SK-N-SH treated with all-trans-retinoic acid at 6 μM for 48 hours (cell line): ENCODE measurements at regions not wholly inside any gene's neighbourhood (a gene's known extent, or its start where the extent isn't known, plus 50 kb on each side); places are given as distances from the start of the nearest gene placed in this dataset.

Experiments used
- ARNTL ChIP-seq: fragments of 450-650 bp; formaldehyde crosslinking; IDR thresholded peaks from 2 replicates; pipeline ENCODE4 v1.5.0; 2020; ENCODE audit warnings: low read depth, mild to moderate bottlenecking, moderate library complexity, borderline replicate concordance
- BACH2 ChIP-seq: fragments of 250-450 bp; sonication (Bioruptor Pico); IDR thresholded peaks from 2 replicates; pipeline ENCODE4 v1.9.0; 2021; ENCODE audit warnings: mild to moderate bottlenecking, borderline replicate concordance
- CSDC2 ChIP-seq: fragments of 250-450 bp; sonication (Bioruptor Pico); IDR thresholded peaks from 2 replicates; pipeline ENCODE4 v1.5.0; 2020; ENCODE audit warnings: mild to moderate bottlenecking, moderate library complexity
- PATZ1 ChIP-seq: fragments of 250-450 bp; sonication (Bioruptor Pico); IDR thresholded peaks from 2 replicates; pipeline ENCODE4 v1.8.0; 2020; ENCODE audit warnings: mild to moderate bottlenecking, moderate library complexity, borderline replicate concordance
- PPARA ChIP-seq: fragments of 250-450 bp; sonication (Bioruptor Pico); IDR thresholded peaks from 2 replicates; pipeline ENCODE4 v1.5.0; 2020; ENCODE audit warnings: mild to moderate bottlenecking, borderline replicate concordance
- RARB ChIP-seq: fragments of 250-450 bp; sonication (Bioruptor Pico); IDR thresholded peaks from 2 replicates; pipeline ENCODE4 v1.8.0; 2021; ENCODE audit warnings: mild to moderate bottlenecking, moderate library complexity
- SNAI2 ChIP-seq: fragments of 250-450 bp; sonication (Bioruptor Pico); IDR thresholded peaks from 2 replicates; pipeline ENCODE4 v1.5.0; 2020; ENCODE audit warnings: mild to moderate bottlenecking, moderate library complexity
- TCF4 ChIP-seq: fragments of 250-450 bp; sonication (Bioruptor Pico); IDR thresholded peaks from 2 replicates; pipeline ENCODE4 v1.8.0; 2021; ENCODE audit warnings: mild to moderate bottlenecking, moderate library complexity, borderline replicate concordance
- ZC3H10 ChIP-seq: fragments of 250-450 bp; sonication (Bioruptor Pico); IDR thresholded peaks from 2 replicates; pipeline ENCODE4 v1.5.1; 2021; ENCODE audit warnings: mild to moderate bottlenecking, moderate library complexity
- ZNF8 ChIP-seq: fragments of 450-650 bp; formaldehyde crosslinking; IDR thresholded peaks from 2 replicates; pipeline ENCODE4 v1.5.0; 2020; ENCODE audit warnings: mild to moderate bottlenecking, moderate library complexity

- no peak for TF ChIP-seq ZC3H10
- TF ChIP-seq PPARA = no peak
- no peak for TF ChIP-seq ZNF8
- no peak for TF ChIP-seq CSDC2 (CRISPR knock-in tag)
- no peak for TF ChIP-seq ARNTL (CRISPR knock-in tag)
- TF ChIP-seq BACH2 (CRISPR knock-in tag) = no peak
- TF ChIP-seq TCF4 (CRISPR knock-in tag) = no peak
- TF ChIP-seq RARB = no peak
- TF ChIP-seq PATZ1 (CRISPR knock-in tag) = no peak
- TF ChIP-seq SNAI2 (CRISPR knock-in tag) = no peak
Observed at GRCh38 chr18:67310826-67311225, 205.7 kb downstream of the DSEL start.
